ENCODE measurements at regions not wholly inside any gene's neighbourhood (a gene's known extent, or its start where the extent isn't known, plus 50 kb on each side); places are given as distances from the start of the nearest gene placed in this dataset.

- Histone ChIP-seq H3K4me2 (ENCODE audit: low read depth, low read length) (no peak overlapping the region), H3K4me1 (ENCODE audit: insufficient read depth, low read length) (no peaks in the 10 kb centered on the region), H3K9ac (ENCODE audit: insufficient read depth, low read depth, low read length) (no peak overlapping the region), H3K4me3 (replicated peaks in 1 of 3; ENCODE audit: insufficient read depth in 1 of 3, low read depth in 2 of 3, low read length in 3 of 3) (no peak overlapping the region), H2AFZ (ENCODE audit: low read length) (no peak overlapping the region), H3K79me2 (ENCODE audit: insufficient read depth, low read length) (no peaks in the 10 kb centered on the region), H4K20me1 (ENCODE audit: insufficient read depth, low read length) (no peaks in the 10 kb centered on the region), H3K9me3 (ENCODE audit: low read length) (no peaks in the 10 kb centered on the region), H3K27ac (ENCODE audit: extremely low read length, insufficient read depth, low read length) (no peak overlapping the region), H3K27me3 (ENCODE audit: control insufficient read depth in 1 of 2, insufficient read depth in 2 of 2, low read length in 2 of 2) (no peaks in the 10 kb centered on the region; a peak in 2 of 5 replicates), H3K36me3 (replicated peaks in 1 of 2; ENCODE audit: control insufficient read depth in 1 of 2, insufficient read depth in 2 of 2, low read length in 2 of 2) (no peaks in the 10 kb centered on the region)
- DNase-seq (ENCODE audit: low spot score), result no peak
- WGBS (ENCODE audit: low lambda C conversion rate), result 54% methylated on average over 3 of the region's 3 CpGs
- no peak for TF ChIP-seq KLF12 (CRISPR knock-in tag; IDR thresholded peaks at IDR 0.05; ENCODE audit: borderline replicate concordance)
- no peak for TF ChIP-seq ZNF710 (CRISPR knock-in tag; IDR thresholded peaks at IDR 0.05; ENCODE audit: borderline replicate concordance)
- no peak for TF ChIP-seq FUBP1 (CRISPR knock-in tag; IDR thresholded peaks at IDR 0.05; ENCODE audit: borderline replicate concordance)
- TF ChIP-seq ERF (CRISPR knock-in tag; IDR thresholded peaks at IDR 0.05), result no peak
- TF ChIP-seq RXRB (CRISPR knock-in tag; IDR thresholded peaks at IDR 0.05; ENCODE audit: borderline replicate concordance), result no peak
- TF ChIP-seq PHF20 (CRISPR knock-in tag; IDR thresholded peaks at IDR 0.05), result no peak
- TF ChIP-seq ZNF737 (CRISPR knock-in tag; IDR thresholded peaks at IDR 0.05; ENCODE audit: borderline replicate concordance), result no peak
- no peak for TF ChIP-seq ZNF317 (CRISPR knock-in tag; IDR thresholded peaks at IDR 0.05)
- TF ChIP-seq ZNF441 (CRISPR knock-in tag; IDR thresholded peaks at IDR 0.05; ENCODE audit: borderline replicate concordance), result no peak
- ChIA-PET POLR2A (no interaction called here), CTCF (ENCODE audit: low intra/inter-chr PET ratio, low total read pairs) (no interaction called here)
- no peak for FAIRE-seq
- no TSS peak for BruUV-seq (replicated peaks)
- no peak for ATAC-seq
- intact Hi-C loops (cut with micrococcal nuclease; ENCODE audit: unreplicated experiment), result no loop called here
- in situ Hi-C loops (cut with HindIII; ENCODE audit: extremely low pct_ligation_motif_present, low pct_unique_long_range_greater_than_20kb), result no loop called here
Measured at GRCh38 chr9:86641970-86642369, 287.8 kb upstream of the TUT7 start.

All from HepG2 (cell line).